Kidney (tissue), 13 donors: ENCODE measurements at regions not wholly inside any gene's neighbourhood (a gene's known extent, or its start where the extent isn't known, plus 50 kb on each side); places are given as distances from the start of the nearest gene placed in this dataset.

Experiments
- DNase-seq, 5 donors: peaks; one replicate each; pipeline ENCODE4 v3.0.0-alpha.2; 2013 to 2020
- FAIRE-seq: peaks from 2 replicates; lab custom pipeline; 2012; peaks lifted over from hg19 to GRCh38; lab: Jason Lieb, UNC
- H3K27ac ChIP-seq, 2 donors: one replicate each; pipeline ENCODE4 v1.7.0; 2013; ENCODE audit warnings: low read depth in 2 of 2, low read length in 2 of 2, inconsistent platforms in 1 of 2
- H3K27me3 ChIP-seq: one replicate; pipeline ENCODE4 v1.7.1; 2013; ENCODE audit warnings: low read length, inconsistent platforms; ENCODE audit not compliant: control insufficient read depth, insufficient read depth
- H3K36me3 ChIP-seq, 3 donors: one replicate each; pipeline versions ENCODE4 v1.7.0 to v1.7.1; 2013; ENCODE audit warnings: low read length in 3 of 3, control low read depth in 1 of 3, inconsistent platforms in 1 of 3; ENCODE audit not compliant: insufficient read depth in 3 of 3, control insufficient read depth in 2 of 3
- H3K4me1 ChIP-seq, 3 donors: one replicate each; pipeline versions ENCODE4 v1.7.0 to v1.7.1; 2013; ENCODE audit warnings: low read length in 3 of 3, inconsistent platforms in 1 of 3, low read depth in 1 of 3; ENCODE audit not compliant: control insufficient read depth in 2 of 3, insufficient read depth in 2 of 3
- H3K4me3 ChIP-seq, 3 donors: one replicate each; pipeline versions ENCODE4 v1.7.0 to v1.8.1; 2013; ENCODE audit warnings: low read length in 3 of 3, control low read depth in 1 of 3, inconsistent platforms in 1 of 3
- H3K9ac ChIP-seq, 3 donors: one replicate each; pipeline versions ENCODE4 v1.7.0 to v1.7.1; 2013; ENCODE audit warnings: low read length in 3 of 3, control low read depth in 1 of 3, inconsistent platforms in 1 of 3
- H3K9me3 ChIP-seq, 3 donors: one replicate each; pipeline versions ENCODE4 v1.7.0 to v1.7.1; 2013; ENCODE audit warnings: low read length in 3 of 3, control low read depth in 1 of 3, inconsistent platforms in 1 of 3; ENCODE audit not compliant: control insufficient read depth in 2 of 3, insufficient read depth in 1 of 3
- CTCF ChIP-seq: IDR thresholded peaks from 3 replicates; pipeline ENCODE4 v1.5.1; 2012; ENCODE audit warnings: mild to moderate bottlenecking, moderate library complexity, borderline replicate concordance; ENCODE audit not compliant: insufficient read depth; ENCODE audit errors: extremely low read depth
- intact Hi-C: fragments of 100-400 bp; cut with DNase I; formaldehyde crosslinking; loops from one replicate; pipeline ENCODE4 v1.11.1; 2022
- donor health status: control.
- donor health status: control.
- donor health status: control.
- donor health status: control.
- donor health status: control.
- donor health status: DM: yes; HTN: yes; CAD: no.
- donor health status: Normal renal cell carcinoma (clear cell type).

GRCh38 chr3:107899990-107900651 is 190.7 kb downstream of the CD47 start:
- TF ChIP-seq CTCF: no peak

GRCh38 chr3:107897471-107898061 is 193.3 kb downstream of the CD47 start:
- no peak overlapping the region for H3K9ac ChIP-seq
- H3K4me1 ChIP-seq: no peaks in the 10 kb centered on the region
- FAIRE-seq (no peak), DNase-seq (no peak)
- no peaks in the 10 kb centered on the region for H3K27me3 ChIP-seq
- intact Hi-C loops: no loop called here
- no peak overlapping the region for H3K4me3 ChIP-seq
- no peak overlapping the region for H3K27ac ChIP-seq
- no peaks in the 10 kb centered on the region for H3K36me3 ChIP-seq
- no peak for TF ChIP-seq CTCF
- no peaks in the 10 kb centered on the region for H3K9me3 ChIP-seq

More at GRCh38 chr3:107899990-107900651, 190.7 kb downstream of the CD47 start:
- Histone ChIP-seq H3K4me1 (no peaks in the 10 kb centered on the region), H3K27ac (no peak overlapping the region), H3K9me3 (no peaks in the 10 kb centered on the region), H3K27me3 (no peaks in the 10 kb centered on the region), H3K36me3 (no peaks in the 10 kb centered on the region), H3K4me3 (no peak overlapping the region), H3K9ac (no peak overlapping the region)
- FAIRE-seq: no peak
- intact Hi-C loops: no loop called here
- DNase-seq: no peak

- Histone ChIP-seq H3K4me3 (no peak overlapping the region), H3K36me3 (no peaks in the 10 kb centered on the region), H3K27me3 (no peaks in the 10 kb centered on the region), H3K9me3 (no peaks in the 10 kb centered on the region), H3K9ac (no peak overlapping the region), H3K27ac (no peak overlapping the region), H3K4me1 (no peaks in the 10 kb centered on the region)
- TF ChIP-seq CTCF: no peak
- intact Hi-C loops: no loop called here
- DNase-seq (no peak), FAIRE-seq (no peak)
These were observed 195.8 kb downstream of the CD47 start for GRCh38 chr3:107894998-107895397.
